Bronchial epithelial cell (primary cell): ENCODE measurements at regions not wholly inside any gene's neighbourhood (a gene's known extent, or its start where the extent isn't known, plus 50 kb on each side); places are given as distances from the start of the nearest gene placed in this dataset.

ENCODE experiments used
- DNase-seq: peaks from one replicate; pipeline ENCODE4 v3.0.0-alpha.2; 2010; ENCODE audit warnings: low read depth
- FAIRE-seq: peaks from 2 replicates; lab custom pipeline; 2011; peaks lifted over from hg19 to GRCh38; lab: Jason Lieb, UNC
- H3K27me3 ChIP-seq: 2 replicates; pipeline ENCODE4 v1.5.1; 2011; ENCODE audit warnings: low read length; ENCODE audit not compliant: control insufficient read depth, insufficient read depth
- H3K36me3 ChIP-seq: 2 replicates; pipeline ENCODE4 v1.5.1; 2011; ENCODE audit warnings: low read length; ENCODE audit not compliant: control insufficient read depth, insufficient read depth
- H3K4me3 ChIP-seq: 2 replicates; pipeline ENCODE4 v1.5.1; 2011; ENCODE audit warnings: mild to moderate bottlenecking, low read depth, low read length, control low read depth
- CTCF ChIP-seq: IDR thresholded peaks from 2 replicates; pipeline ENCODE4 v1.5.1; 2011; ENCODE audit warnings: mild to moderate bottlenecking, moderate library complexity, low read length, control low read depth, inconsistent platforms; ENCODE audit not compliant: insufficient read depth, severe bottlenecking

DNA sequence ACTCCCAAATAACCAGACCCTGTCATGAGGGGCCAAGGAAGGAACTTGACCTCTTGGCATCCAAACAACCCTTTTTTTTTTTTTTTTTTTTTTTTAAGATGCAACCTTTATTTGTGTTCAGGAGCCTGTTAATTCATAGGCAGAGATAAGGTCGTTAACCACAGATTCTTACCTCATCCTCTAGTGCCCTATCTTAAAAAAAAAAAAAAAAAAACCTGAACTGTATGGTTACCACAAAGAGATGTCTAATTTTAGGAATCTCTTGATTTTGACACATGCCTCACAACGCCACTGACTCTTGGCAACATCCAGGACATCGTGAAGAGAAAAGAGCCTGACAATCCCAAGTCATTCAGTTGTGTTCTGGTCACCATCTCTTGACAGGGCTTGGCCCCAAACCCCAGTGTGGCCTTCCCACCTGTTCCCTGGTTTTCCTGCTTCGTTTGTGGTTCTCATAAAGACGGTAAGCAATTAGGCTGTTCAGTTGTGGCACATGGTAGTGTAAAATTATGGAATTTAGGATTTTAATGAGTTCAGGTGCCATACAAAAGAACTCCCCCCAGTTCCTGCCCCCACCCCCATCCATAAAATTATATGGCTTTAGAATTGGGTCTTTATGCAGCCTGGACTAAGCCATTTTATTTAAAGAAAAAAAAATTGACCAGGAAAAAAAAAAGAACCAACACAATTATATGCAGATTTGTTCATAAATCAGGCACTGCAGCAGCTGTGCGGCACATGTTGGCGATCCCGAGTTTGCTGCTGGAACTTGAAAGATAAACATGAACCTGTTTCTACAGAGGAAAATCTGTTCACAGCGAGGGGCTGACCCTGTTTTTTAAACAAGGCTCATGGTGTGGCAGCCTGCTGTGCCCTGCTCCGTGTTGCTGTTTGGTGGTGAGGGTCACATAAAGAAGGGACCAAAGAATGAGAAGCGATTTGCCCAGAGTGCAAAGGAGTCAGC, 267.8 kb upstream of the CLINT1 start:
- no peak for TF ChIP-seq CTCF
- DNase-seq (no peak), FAIRE-seq (no peak)
- Histone ChIP-seq H3K4me3 (no peak overlapping the region), H3K36me3 (no peaks in the 10 kb centered on the region), H3K27me3 (no peaks in the 10 kb centered on the region)

GRCh38 chr5:158124606-158125316, 265.8 kb upstream of the CLINT1 start:
- Histone ChIP-seq H3K27me3 (no peaks in the 10 kb centered on the region), H3K4me3 (no peak overlapping the region), H3K36me3 (no peaks in the 10 kb centered on the region)
- FAIRE-seq (no peak), DNase-seq (no peak)
- no peak for TF ChIP-seq CTCF

DNA sequence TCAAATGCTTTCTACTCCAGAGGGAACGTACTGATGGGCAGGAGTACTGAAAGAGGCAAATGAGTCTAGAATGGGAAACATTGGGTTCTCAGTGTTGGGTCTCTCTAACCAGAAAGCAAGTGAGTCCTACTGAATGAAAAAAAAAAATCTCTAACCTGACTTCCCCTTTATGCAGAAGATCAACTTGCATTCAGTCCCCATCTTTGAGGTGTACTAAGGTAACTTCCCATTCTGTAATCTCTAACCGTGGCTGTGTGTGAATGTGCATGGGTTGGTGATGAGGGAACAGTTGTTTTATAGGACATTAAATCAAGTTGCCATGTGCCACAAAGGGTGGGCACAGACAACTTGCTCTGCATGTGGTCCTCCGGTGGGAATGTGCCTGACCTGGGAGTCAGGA, 264.6 kb upstream of the CLINT1 start:
- DNase-seq, result no peak
- FAIRE-seq, result no peak
- TF ChIP-seq CTCF, result no peak
- no peaks in the 10 kb centered on the region for H3K36me3 ChIP-seq
- no peak overlapping the region for H3K4me3 ChIP-seq
- H3K27me3 ChIP-seq, result no peaks in the 10 kb centered on the region

GRCh38 chr5:158121678-158122077, 262.7 kb upstream of the CLINT1 start:
- no peak overlapping the region for H3K4me3 ChIP-seq
- H3K36me3 ChIP-seq, result no peaks in the 10 kb centered on the region
- no peak for FAIRE-seq
- no peaks in the 10 kb centered on the region for H3K27me3 ChIP-seq
- DNase-seq, result no peak
- no peak for TF ChIP-seq CTCF

DNA sequence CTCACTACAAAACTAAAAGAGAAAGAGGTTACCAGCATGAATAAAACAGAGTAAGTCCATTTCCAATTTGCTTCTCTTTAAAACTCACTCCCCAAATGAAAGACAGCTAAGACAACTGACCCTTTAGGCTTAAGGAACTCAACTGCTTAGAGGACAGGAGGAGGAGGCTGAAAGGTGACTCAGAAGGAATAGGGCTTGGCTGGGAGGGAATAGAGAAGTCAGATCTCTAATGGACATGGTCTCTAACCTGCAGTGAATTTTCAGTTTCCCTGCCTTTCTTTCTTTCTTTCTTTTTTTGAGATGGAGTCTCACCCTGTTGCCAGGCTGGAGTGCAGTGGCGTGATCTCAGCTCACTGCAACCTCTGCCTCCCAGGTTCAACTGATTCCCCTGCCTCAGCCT, 261.8 kb upstream of the CLINT1 start:
- Histone ChIP-seq H3K27me3 (no peaks in the 10 kb centered on the region), H3K36me3 (no peaks in the 10 kb centered on the region), H3K4me3 (no peak overlapping the region)
- no peak for TF ChIP-seq CTCF
- no peak for FAIRE-seq
- DNase-seq, result no peak
